Stimulated activated CD4-positive, alpha-beta T cell treated with anti-CD3 and anti-CD28 coated beads, Interleukin-1b, Interleukin-23, amount 100 ng/mL, for 48 hours (primary cell): ENCODE measurements at regions not wholly inside any gene's neighbourhood (a gene's known extent, or its start where the extent isn't known, plus 50 kb on each side); places are given as distances from the start of the nearest gene placed in this dataset.

ENCODE experiments used
- DNase-seq: peaks from one replicate; pipeline ENCODE4 v3.0.0-alpha.2; 2020

DNA sequence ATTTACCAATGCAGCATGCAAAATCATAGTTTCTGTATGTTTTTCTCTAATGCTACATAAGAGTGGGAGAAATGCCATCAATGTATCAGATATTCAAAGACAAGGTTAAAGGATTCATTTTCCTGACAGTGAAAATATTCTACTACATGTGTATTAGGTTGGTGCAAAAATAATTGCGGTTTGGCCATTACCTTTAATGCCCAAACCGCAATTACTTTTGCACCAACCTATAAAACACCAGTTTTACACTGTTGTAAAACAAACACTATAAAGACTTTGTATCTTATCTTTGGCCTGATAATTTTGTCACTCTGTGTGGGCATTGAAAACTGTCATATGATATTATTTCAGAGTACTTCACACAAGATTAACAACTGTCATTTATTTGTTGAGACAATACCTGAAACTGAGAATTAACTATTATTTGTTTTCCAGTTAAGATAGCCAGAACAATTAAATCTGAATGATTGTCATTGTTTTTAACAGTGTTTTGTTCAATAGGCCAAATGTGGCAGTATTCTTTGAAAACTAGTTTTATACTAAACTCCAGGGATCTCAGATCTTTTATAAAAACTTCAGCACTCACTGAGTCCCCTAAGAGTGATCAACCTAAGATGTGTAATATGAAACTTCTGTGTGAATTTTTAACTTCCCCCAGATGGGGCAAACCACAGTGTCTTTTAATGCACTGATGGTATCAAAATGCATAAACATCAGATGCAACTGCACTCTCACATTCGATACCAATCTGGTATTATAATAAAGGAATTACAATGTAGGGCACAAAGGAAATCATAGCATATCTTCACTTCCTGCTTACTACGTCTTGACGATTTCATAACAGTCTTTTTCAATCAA, 53.8 kb upstream of the FBN2 start:
- no peak for DNase-seq

- DNase-seq, result no peak
Observed at GRCh38 chr5:128596071-128596470, 58.0 kb upstream of the FBN2 start.

GRCh38 chr5:128597156-128597555, 59.1 kb upstream of the FBN2 start:
- no peak for DNase-seq

DNA sequence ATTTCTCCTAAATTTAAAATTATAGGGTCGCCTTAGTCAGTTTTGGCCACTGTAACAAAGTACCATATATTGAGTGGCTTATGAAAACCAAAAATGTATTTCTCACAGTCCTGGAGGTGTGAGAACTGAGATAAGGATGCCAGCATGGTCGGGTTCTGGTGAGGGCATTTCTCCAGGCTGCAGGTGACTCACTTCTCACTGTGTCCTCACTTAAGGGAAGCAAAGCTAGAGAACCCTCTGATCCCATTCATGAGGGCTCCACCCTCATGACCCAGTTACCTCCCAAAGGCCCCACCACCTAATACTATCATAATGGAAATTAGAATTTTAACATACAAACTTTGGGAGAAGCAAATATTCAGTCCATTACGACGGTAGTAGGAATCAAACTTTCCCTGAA, 75.1 kb upstream of the FBN2 start:
- DNase-seq, result no peak

DNA sequence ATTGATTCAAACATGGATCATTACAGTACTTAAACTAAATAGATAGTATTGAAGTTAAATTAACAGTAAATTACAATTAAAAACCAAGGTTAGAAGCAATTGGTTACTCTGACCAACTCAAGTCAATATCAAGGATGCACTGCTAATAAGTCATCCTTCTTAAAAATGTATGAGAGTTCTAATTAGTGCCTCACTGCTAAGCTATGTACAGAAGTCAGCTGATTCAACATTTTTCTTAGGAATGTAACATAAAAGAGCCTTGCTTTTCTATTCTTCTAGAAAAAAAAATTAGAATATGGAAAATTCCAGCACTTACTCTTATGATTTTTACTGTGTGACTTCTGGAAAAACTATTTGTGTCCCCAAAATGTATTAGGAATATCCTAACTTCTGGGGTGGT, 75.7 kb upstream of the FBN2 start:
- no peak for DNase-seq

GRCh38 chr5:128615578-128615977, 77.5 kb upstream of the FBN2 start:
- DNase-seq, result no peak

DNA sequence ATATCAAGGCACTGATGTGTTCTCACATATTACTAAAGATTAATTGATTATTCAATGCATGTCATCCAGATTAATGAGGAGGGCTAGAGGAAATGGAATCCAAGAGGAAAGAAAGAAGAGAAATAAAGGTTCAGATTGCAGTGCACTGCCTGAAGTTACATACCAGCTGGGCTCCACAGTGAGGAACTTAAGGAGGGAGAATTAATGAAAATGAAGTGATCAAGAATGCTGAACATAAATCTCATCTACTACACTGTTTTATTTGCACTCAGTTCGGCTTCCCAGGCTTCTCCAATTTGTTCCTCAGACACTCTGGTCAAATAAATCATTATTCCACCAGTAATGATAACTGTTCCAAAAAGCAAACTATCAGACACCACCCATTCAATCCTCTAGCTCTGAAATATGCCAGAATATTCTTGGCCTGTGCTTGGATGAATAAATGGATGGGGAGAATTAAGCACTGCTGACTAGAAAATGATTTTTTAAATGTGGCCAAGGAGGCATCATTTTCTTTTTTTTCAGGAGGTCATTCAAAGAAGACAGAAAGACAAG, 88.6 kb upstream of the FBN2 start:
- no peak for DNase-seq

- DNase-seq, result no peak
Observed at GRCh38 chr5:128627939-128628338, 89.9 kb upstream of the FBN2 start.

DNA sequence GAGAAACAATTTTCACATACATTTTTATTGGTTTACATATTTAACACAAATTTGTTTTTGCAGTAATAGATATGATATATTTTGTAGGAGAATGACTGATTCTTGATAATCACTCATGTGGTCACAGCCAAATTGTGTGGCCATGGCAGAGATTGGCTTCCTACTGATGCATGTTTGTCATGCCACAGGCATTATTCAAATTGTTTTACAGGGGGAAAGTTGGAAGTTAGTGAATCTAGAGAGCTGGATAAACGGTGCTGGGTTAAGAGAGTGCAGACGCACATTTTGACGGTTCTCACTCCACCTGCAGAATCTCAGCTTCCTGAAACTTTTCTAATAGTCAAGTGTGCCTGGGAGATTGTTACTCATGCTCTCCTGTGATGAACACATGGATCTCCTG, 91.1 kb upstream of the FBN2 start:
- no peak for DNase-seq

GRCh38 chr5:128630121-128630520, 92.1 kb upstream of the FBN2 start:
- DNase-seq, result no peak

DNA sequence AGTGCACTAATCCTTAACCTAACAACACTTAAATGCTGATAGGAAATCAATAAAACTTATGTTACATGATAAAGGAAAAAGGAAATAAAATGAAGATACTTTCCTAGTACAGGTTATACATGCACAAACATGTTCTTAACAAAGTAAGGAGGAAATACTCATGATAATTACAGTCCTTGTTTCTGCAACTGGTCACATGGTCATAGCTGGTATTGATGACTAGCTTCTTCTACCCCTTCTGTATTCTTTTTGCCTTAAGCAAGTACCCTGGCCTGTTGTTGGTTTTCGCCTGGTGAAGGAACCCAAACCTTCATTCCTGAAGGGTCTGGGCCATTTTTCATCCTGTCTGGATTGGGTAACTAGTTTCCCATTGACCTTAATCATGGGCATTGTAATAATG, 93.7 kb upstream of the FBN2 start:
- no peak for DNase-seq

DNA sequence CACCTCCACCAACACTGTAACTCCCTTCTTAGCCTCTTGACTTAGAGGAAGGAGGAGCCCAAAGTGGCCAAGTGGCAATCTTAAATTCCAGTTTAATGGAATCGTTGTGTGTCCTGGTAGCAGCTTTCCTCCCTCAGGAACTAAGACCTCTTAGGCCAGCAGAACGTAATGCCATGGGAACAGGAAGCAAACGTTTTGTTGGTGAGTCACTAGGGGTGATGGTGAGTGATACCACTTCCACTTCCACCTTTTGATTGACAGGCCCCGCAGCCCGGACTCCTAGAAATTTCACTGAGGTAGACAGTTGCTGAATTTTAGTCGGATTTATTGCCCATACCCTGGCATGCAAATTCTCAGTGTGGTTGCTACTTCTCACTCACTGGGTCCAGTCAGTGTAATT, 94.2 kb upstream of the FBN2 start:
- no peak for DNase-seq

DNA sequence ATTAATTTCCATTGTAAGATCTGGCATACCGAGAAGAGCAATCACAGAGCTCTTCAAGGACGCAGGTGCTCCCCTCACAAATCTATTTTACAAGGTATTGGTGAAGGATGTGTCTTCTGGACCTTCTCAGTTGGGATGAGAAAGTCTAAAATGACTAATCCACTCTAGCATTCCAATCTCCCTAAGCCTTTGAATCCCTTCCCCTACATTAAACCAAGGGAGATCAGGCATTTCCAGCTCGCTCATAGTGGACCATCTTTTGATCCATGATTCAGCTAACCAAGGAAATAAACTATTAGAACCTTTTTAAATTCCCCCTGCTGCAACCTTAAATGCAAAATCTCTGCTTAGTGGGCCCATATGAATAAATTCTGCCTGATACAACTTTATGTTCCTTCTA, 95.9 kb upstream of the FBN2 start:
- no peak for DNase-seq

- DNase-seq, result no peak
Observed at GRCh38 chr5:128635379-128635778, 97.3 kb upstream of the FBN2 start.

- no peak for DNase-seq
Observed at GRCh38 chr5:128636361-128636760, 98.3 kb upstream of the FBN2 start.

DNA sequence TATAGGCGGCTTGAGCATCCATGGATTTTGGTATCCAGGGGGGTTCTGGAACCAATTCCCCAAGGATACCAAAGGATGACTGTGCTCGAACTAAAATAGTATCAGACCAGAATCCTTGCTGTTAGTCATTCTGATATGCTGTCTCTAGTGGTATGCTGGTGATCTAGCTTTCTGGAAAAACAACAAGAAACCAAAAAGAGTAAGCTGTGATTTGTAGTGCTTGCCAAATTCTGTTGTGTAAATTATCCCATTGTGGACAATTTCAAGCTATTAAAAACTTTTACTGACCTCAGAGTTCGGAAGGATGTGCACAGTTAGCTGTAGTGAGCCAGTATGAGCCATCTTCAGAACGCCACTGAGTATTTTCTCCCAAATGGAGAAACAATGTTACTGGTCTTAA, 99.0 kb upstream of the FBN2 start:
- no peak for DNase-seq

- no peak for DNase-seq
Observed at GRCh38 chr5:128641861-128642260, 103.8 kb upstream of the FBN2 start.

- DNase-seq, result no peak
Observed at GRCh38 chr5:128644863-128645262, 106.8 kb upstream of the FBN2 start.

DNA sequence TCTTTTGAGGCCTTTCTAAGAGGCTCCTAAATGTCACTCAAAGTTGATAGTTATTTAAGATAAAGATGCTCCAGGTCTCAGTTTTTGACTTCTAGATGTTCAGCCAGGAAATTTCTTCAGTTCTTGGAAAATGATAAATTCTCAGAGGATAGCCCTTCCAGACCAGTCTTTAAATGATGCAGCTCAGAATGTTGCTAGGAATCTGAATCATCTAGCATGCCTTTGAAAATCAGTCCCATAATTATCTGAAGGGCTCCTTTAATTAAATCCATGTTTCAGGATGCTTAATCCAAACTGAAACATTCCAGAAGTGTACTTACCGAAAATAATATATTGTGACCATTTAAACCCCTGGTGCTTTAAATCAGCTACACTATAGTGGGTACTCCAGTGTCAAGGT, 107.5 kb upstream of the FBN2 start:
- DNase-seq, result no peak

GRCh38 chr5:128646176-128646575, 108.1 kb upstream of the FBN2 start:
- no peak for DNase-seq

- DNase-seq, result no peak
Observed at GRCh38 chr5:128649192-128649591, 111.1 kb upstream of the FBN2 start.

DNA sequence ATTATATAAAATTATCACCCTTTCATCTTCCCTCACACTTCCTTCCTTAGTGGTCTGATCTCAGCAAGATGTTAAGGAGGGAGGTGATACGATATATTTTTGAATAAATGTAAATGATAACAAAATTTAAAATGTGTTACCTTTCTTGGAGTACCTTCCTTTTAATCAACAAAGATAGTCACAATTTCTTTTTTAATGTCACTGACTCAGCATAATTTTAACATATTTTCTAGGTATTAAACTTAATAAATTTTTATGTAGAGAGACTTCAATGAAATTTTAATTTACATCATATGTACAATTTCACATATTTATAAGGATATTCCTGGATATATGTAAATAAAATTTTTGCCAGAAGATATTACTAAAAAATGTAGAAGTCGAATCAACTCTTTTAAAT, 125.0 kb upstream of the FBN2 start:
- no peak for DNase-seq

DNA sequence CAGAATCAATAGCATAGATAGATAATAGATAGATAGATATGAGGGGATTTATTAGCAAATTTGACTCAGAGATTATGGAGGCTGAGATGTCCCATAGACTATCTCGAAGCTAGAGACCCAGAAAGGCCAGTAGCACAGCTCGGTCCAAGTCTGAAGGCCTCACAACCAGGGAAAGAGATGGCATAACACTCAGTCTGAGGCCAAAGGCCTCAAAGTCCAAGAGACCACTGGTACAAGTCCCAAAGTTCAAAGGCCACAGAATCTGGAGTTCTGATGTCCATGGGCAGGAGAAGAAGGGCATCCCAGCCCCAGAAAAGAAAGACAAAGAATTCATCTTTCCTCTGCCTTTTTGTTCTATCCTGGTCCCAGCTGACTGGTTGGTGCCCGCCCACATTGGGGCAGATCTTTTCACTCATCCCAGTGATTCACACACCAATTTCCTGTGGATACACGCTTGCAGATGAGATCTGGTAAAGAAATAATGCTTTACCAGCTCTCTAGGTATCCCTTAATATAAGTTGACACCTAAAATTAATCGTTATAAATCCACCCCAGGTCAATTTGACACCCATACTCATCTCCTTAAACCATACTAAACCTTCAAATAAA, 127.8 kb upstream of the FBN2 start:
- no peak for DNase-seq

DNA sequence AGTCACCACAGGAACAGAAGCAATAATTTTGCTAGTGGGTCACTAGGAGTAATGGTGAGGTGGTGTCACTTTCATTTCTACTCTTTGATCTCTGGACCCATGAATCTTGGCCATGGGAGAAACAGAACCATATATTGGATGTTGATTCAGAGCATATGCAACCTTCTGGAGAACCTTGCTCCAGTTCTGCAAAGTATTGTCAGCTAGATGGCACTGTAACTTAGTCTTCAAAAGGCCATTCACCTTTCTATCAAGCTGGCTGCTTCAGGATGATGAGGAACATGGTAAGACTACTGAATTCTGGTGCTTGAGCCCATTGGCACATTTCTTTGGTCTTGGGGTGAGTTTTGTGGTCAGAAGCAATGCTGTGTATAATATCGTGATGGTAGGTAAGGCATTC, 129.1 kb upstream of the FBN2 start:
- no peak for DNase-seq

DNA sequence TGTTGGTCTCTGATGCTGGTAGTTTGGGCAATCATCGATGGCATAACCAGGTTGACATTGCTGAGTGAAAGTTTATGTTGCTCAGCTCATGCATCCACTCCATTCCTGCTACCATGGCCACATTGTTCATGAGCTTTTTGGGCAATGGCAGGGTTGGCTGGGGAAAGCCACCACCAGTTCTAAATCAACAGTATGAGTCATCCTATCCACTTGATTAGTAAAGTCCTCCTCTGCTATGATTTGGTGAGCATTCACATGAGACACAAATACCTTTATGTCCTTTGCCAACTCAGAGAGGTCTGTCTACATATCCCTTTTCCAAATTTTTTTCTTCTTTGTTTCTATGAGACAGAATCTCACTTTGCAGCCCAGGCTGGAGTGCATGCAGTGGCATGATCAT, 129.7 kb upstream of the FBN2 start:
- no peak for DNase-seq
